ENCODE measurements at regions not wholly inside any gene's neighbourhood (a gene's known extent, or its start where the extent isn't known, plus 50 kb on each side); places are given as distances from the start of the nearest gene placed in this dataset.

GRCh38 chr9:27659001-27659400 lies 85.7 kb upstream of the C9orf72 start:
- in situ Hi-C loops (cut with HindIII; ENCODE audit: low pct_unique_long_range_greater_than_20kb, low sequenced_read_pairs) (no loop called here), intact Hi-C loops (cut with micrococcal nuclease; ENCODE audit: unreplicated experiment) (no loop called here)
- H3K9me3 ChIP-seq (ENCODE audit: control insufficient read depth, insufficient read depth, low read depth, low read length): no peaks in the 10 kb centered on the region
- no peak for DNase-seq (ENCODE audit: low read depth, low spot score)
- no peak for TF ChIP-seq POLR2AphosphoS5 (IDR thresholded peaks at IDR 0.05; ENCODE audit: low read depth, low read length)
- TF ChIP-seq CTCF (IDR thresholded peaks at IDR 0.05): no peak
- TF ChIP-seq REST (IDR thresholded peaks at IDR 0.05; ENCODE audit: insufficient read depth in 1 of 2, low read depth in 2 of 2, low read length in 1 of 2): no peak
- no peak for TF ChIP-seq TCF7L2 (IDR thresholded peaks at IDR 0.05; ENCODE audit: low read depth, low read length)
- no peak for TF ChIP-seq SIN3A (IDR thresholded peaks at IDR 0.05; ENCODE audit: borderline replicate concordance, insufficient read depth, low read depth, low read length)
- no peaks in the 10 kb centered on the region for H3K36me3 ChIP-seq (ENCODE audit: control insufficient read depth, insufficient read depth, low read length)
- ChIA-PET POLR2A (interaction anchor here (0.6 kb wide), 1 partner anchor 1019 kb away, joined by 6 read pairs; no protein-coding TSS in a partner anchor), CTCF (no interaction called here)
- no peaks in the 10 kb centered on the region for H3K27me3 ChIP-seq (ENCODE audit: control insufficient read depth, insufficient read depth, low read length)
- ATAC-seq: no peak
- H3K4me3 ChIP-seq (ENCODE audit: low read depth in 2 of 2, low read length in 2 of 2): no peak overlapping the region
- H3K27ac ChIP-seq (ENCODE audit: low read length): no peak overlapping the region
- no TSS peak for BruUV-seq (replicated peaks)
- no peaks in the 10 kb centered on the region for H3K4me1 ChIP-seq (ENCODE audit: control insufficient read depth, insufficient read depth, low read length)

- DNase-seq (ENCODE audit: low read depth, low spot score) (no peak), ATAC-seq (no peak)
- ChIA-PET POLR2A (interaction anchor here (0.6 kb wide), 1 partner anchor 1018 kb away, joined by 6 read pairs; no protein-coding TSS in a partner anchor), CTCF (no interaction called here)
- Histone ChIP-seq H3K9me3 (ENCODE audit: control insufficient read depth, insufficient read depth, low read depth, low read length) (no peaks in the 10 kb centered on the region), H3K27ac (ENCODE audit: low read length) (no peak overlapping the region), H3K4me1 (ENCODE audit: control insufficient read depth, insufficient read depth, low read length) (no peaks in the 10 kb centered on the region), H3K27me3 (ENCODE audit: control insufficient read depth, insufficient read depth, low read length) (no peaks in the 10 kb centered on the region), H3K36me3 (ENCODE audit: control insufficient read depth, insufficient read depth, low read length) (no peaks in the 10 kb centered on the region), H3K4me3 (ENCODE audit: low read depth in 2 of 2, low read length in 2 of 2) (no peak overlapping the region)
- in situ Hi-C loops (cut with HindIII; ENCODE audit: low pct_unique_long_range_greater_than_20kb, low sequenced_read_pairs): no loop called here
- intact Hi-C loops (cut with micrococcal nuclease; ENCODE audit: unreplicated experiment): no loop called here
- no TSS peak for BruUV-seq (replicated peaks)
- TF ChIP-seq CTCF (IDR thresholded peaks at IDR 0.05) (no peak), POLR2AphosphoS5 (IDR thresholded peaks at IDR 0.05; ENCODE audit: low read depth, low read length) (no peak), REST (IDR thresholded peaks at IDR 0.05; ENCODE audit: insufficient read depth in 1 of 2, low read depth in 2 of 2, low read length in 1 of 2) (no peak), TCF7L2 (IDR thresholded peaks at IDR 0.05; ENCODE audit: low read depth, low read length) (no peak), SIN3A (IDR thresholded peaks at IDR 0.05; ENCODE audit: borderline replicate concordance, insufficient read depth, low read depth, low read length) (no peak)
Measured at GRCh38 chr9:27659571-27659970, 86.3 kb upstream of the C9orf72 start.
